Lung (tissue), 11 donors: ENCODE measurements at regions not wholly inside any gene's neighbourhood (a gene's known extent, or its start where the extent isn't known, plus 50 kb on each side); places are given as distances from the start of the nearest gene placed in this dataset.
A peak's percentile ranks its signal among the peaks of the same experiment; 100 is the strongest.

Source experiments
- ATAC-seq: fragments of 200-7000 bp; cut with Tn5 transposase; one replicate; pipeline ENCODE4 v1.9.1; 2020; ENCODE audit warnings: moderate number of reproducible peaks; ENCODE audit not compliant: insufficient read depth, low FRiP score
- DNase-seq, 3 donors: peaks; one replicate each; pipeline ENCODE4 v3.0.0-alpha.2; 2013 to 2017
- H3K27ac ChIP-seq, 2 donors: one replicate each; pipeline ENCODE4 v1.5.1; 2013; ENCODE audit warnings: mild to moderate bottlenecking in 2 of 2, moderate library complexity in 2 of 2, control low read depth in 1 of 2, inconsistent platforms in 1 of 2, low read depth in 1 of 2, low read length in 1 of 2
- H3K27me3 ChIP-seq, 3 donors: one replicate each; pipeline ENCODE4 v1.5.1; 2013; ENCODE audit warnings: low read length in 2 of 3; ENCODE audit not compliant: control insufficient read depth in 3 of 3, insufficient read depth in 3 of 3
- H3K36me3 ChIP-seq, 4 donors: one replicate each; pipeline ENCODE4 v1.5.1; 2013; ENCODE audit warnings: low read length in 4 of 4, mild to moderate bottlenecking in 1 of 4, moderate library complexity in 1 of 4; ENCODE audit not compliant: control insufficient read depth in 4 of 4, insufficient read depth in 4 of 4
- H3K4me1 ChIP-seq, 5 donors: one replicate each; pipeline ENCODE4 v1.5.1; 2013; ENCODE audit warnings: low read length in 5 of 5, mild to moderate bottlenecking in 2 of 5, moderate library complexity in 1 of 5; ENCODE audit not compliant: control insufficient read depth in 5 of 5, insufficient read depth in 5 of 5
- H3K4me3 ChIP-seq: one replicate; pipeline ENCODE4 v1.5.1; 2013; ENCODE audit warnings: mild to moderate bottlenecking, control low read depth, moderate library complexity
- H3K9ac ChIP-seq, 2 donors: one replicate each; pipeline ENCODE4 v1.5.1; 2013; ENCODE audit warnings: low read length in 2 of 2, control low read depth in 1 of 2; ENCODE audit not compliant: insufficient read depth in 1 of 2
- H3K9me3 ChIP-seq, 4 donors: one replicate each; pipeline ENCODE4 v1.5.1; 2013; ENCODE audit warnings: low read length in 3 of 4, mild to moderate bottlenecking in 1 of 4, moderate library complexity in 1 of 4; ENCODE audit not compliant: control insufficient read depth in 4 of 4, insufficient read depth in 3 of 4
- CTCF ChIP-seq: IDR thresholded peaks from 2 replicates; pipeline ENCODE4 v1.5.1; 2012; ENCODE audit warnings: mild to moderate bottlenecking; ENCODE audit errors: control extremely low read depth, extremely low read depth
- WGBS, 2 donors: extraction: QIAGEN DNeasy Blood & Tissue Kit; methylation state at CpG; one replicate each; pipeline ENCODE4 v1.1.7; 2013; 5-methylcytosine and 5-hydroxymethylcytosine counted together
- donor health status: control.
- donor health status: control.
- donor health status: Bipolar disorder and iron deficiency.
- donor health status: healthy.
- donor health status: DM: yes; HTN: yes; CAD: no.

GRCh38 chr15:87610366-87610765 lies 646.2 kb downstream of the NTRK3 start:
- Histone ChIP-seq H3K4me3 (no peak overlapping the region), H3K4me1 (peaks cover 0 to 17% (median 2%) of the 10 kb centered on the region in 5 donors), H3K36me3 (no peaks in the 10 kb centered on the region), H3K27me3 (no peaks in the 10 kb centered on the region), H3K9me3 (no peaks in the 10 kb centered on the region), H3K9ac (no peak overlapping the region), H3K27ac (no peak overlapping the region)
- TF ChIP-seq CTCF: no peak
- WGBS, 2 donors: 62 to 80% methylated on average over 8 of the region's 8 CpGs
- ATAC-seq (no peak), DNase-seq (no peak)

- peak in 1 of 3 donors; percentile 26 for DNase-seq
- H3K4me1 ChIP-seq: peaks cover 0 to 17% (median 2%) of the 10 kb centered on the region in 5 donors
- ATAC-seq: no peak
- H3K27me3 ChIP-seq: no peaks in the 10 kb centered on the region
- H3K9me3 ChIP-seq: no peaks in the 10 kb centered on the region
- peak overlapping the region in 1 of 2 donors; percentile 42 for H3K9ac ChIP-seq
- no peaks in the 10 kb centered on the region for H3K36me3 ChIP-seq
- no peak for TF ChIP-seq CTCF
- H3K27ac ChIP-seq: peak overlapping the region in 1 of 2 donors; percentile 43
- 71 to 85% methylated on average over 4 of the region's 4 CpGs for WGBS, 2 donors
- no peak overlapping the region for H3K4me3 ChIP-seq
Observed at GRCh38 chr15:87609894-87610293, 646.6 kb downstream of the NTRK3 start.

GRCh38 chr15:87609474-87609873 lies 647.1 kb downstream of the NTRK3 start:
- H3K27me3 ChIP-seq: no peaks in the 10 kb centered on the region
- H3K36me3 ChIP-seq: no peaks in the 10 kb centered on the region
- peak overlapping the region in 1 of 2 donors; percentile 43 for H3K27ac ChIP-seq
- no peak for TF ChIP-seq CTCF
- no peak overlapping the region for H3K4me3 ChIP-seq
- no peaks in the 10 kb centered on the region for H3K9me3 ChIP-seq
- peak overlapping the region in 1 of 2 donors; percentile 4 for H3K9ac ChIP-seq
- WGBS, 2 donors: 57 to 71% methylated on average over 1 of the region's 1 CpG
- DNase-seq (peak in 2 of 3 donors; percentile 62 to 94), ATAC-seq (peak; percentile 62)
- H3K4me1 ChIP-seq: peaks cover 0 to 17% (median 2%) of the 10 kb centered on the region in 5 donors

GRCh38 chr15:87608238-87609028 lies 648.1 kb downstream of the NTRK3 start:
- H3K4me1 ChIP-seq: peaks cover 0 to 17% (median 2%) of the 10 kb centered on the region in 5 donors
- no peak for TF ChIP-seq CTCF
- DNase-seq (no peak), ATAC-seq (no peak)
- no peak overlapping the region for H3K4me3 ChIP-seq
- H3K9ac ChIP-seq: no peak overlapping the region
- H3K36me3 ChIP-seq: no peaks in the 10 kb centered on the region
- WGBS, 2 donors: 75 to 80% methylated on average over 6 of the region's 6 CpGs
- H3K27me3 ChIP-seq: no peaks in the 10 kb centered on the region
- H3K9me3 ChIP-seq: no peaks in the 10 kb centered on the region
- no peak overlapping the region for H3K27ac ChIP-seq
